Upper lobe of left lung (tissue), 4 donors: ENCODE measurements at regions not wholly inside any gene's neighbourhood (a gene's known extent, or its start where the extent isn't known, plus 50 kb on each side); places are given as distances from the start of the nearest gene placed in this dataset.

Experiments used
- EP300 ChIP-seq, 4 donors: sonication (generic); formaldehyde crosslinking; IDR thresholded peaks; one replicate each; pipeline ENCODE4 v1.5.1; 2017; ENCODE audit warnings: antibody characterized with exemption in 4 of 4, control low read depth in 2 of 4
- POLR2A ChIP-seq, 4 donors: fragments of 450-650 bp; IDR thresholded peaks; one replicate each; pipeline ENCODE4 v1.5.1; 2016 to 2017; ENCODE audit warnings: antibody characterized with exemption in 4 of 4, mild to moderate bottlenecking in 2 of 4
- POLR2AphosphoS5 ChIP-seq, 2 donors: sonication (generic); formaldehyde crosslinking; IDR thresholded peaks; one replicate each; pipeline ENCODE4 v1.5.1; 2017; ENCODE audit warnings: antibody characterized with exemption in 2 of 2
- TF ChIP-seq, protein P1 (sequence below), 6 experiments: fragments of 450-650 bp in 4 of 6; fragments of 200-600 bp in 2 of 6; sonication (generic) in 2 of 6; IDR thresholded peaks; one replicate each; pipeline ENCODE4 v1.5.1; 2016 to 2019; ENCODE audit warnings: antibody characterized with exemption in 6 of 6

DNA sequence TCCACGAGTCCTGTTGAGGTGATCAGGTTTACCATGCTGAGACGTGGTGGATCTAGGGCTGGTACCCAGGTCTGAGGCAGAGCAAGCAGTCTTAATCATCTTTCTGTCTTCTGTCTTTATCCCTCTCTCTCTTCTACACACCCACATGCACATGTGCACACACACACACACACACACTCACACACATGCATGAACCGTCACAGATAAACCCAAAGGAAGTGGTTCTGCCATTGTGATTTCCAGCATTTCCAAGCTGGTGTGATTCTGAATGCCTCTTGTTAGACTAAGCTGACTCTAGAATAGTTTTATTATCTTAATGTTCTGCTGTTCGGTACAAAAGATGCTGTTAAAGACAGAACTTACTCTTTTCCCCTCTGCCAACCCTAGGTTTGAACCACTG is 411.8 kb upstream of the SALL1 start:
- TF ChIP-seq POLR2AphosphoS5 (IDR thresholded peaks at IDR 0.05) (no peak), POLR2A (IDR thresholded peaks at IDR 0.05) (no peak), EP300 (IDR thresholded peaks at IDR 0.05) (no peak)
- TF ChIP-seq, protein P1, sequence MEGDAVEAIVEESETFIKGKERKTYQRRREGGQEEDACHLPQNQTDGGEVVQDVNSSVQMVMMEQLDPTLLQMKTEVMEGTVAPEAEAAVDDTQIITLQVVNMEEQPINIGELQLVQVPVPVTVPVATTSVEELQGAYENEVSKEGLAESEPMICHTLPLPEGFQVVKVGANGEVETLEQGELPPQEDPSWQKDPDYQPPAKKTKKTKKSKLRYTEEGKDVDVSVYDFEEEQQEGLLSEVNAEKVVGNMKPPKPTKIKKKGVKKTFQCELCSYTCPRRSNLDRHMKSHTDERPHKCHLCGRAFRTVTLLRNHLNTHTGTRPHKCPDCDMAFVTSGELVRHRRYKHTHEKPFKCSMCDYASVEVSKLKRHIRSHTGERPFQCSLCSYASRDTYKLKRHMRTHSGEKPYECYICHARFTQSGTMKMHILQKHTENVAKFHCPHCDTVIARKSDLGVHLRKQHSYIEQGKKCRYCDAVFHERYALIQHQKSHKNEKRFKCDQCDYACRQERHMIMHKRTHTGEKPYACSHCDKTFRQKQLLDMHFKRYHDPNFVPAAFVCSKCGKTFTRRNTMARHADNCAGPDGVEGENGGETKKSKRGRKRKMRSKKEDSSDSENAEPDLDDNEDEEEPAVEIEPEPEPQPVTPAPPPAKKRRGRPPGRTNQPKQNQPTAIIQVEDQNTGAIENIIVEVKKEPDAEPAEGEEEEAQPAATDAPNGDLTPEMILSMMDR (IDR thresholded peaks at IDR 0.05), result no peak
